IMR-90 (cell line): ENCODE measurements at regions not wholly inside any gene's neighbourhood (a gene's known extent, or its start where the extent isn't known, plus 50 kb on each side); places are given as distances from the start of the nearest gene placed in this dataset.

Experiments
- BHLHE40 ChIP-seq: fragments of 150-350 bp; IDR thresholded peaks from 2 replicates; pipeline ENCODE4 v1.6.1; 2016; ENCODE audit warnings: mild to moderate bottlenecking, low read depth, low read length
- CEBPB ChIP-seq: IDR thresholded peaks from 2 replicates; pipeline ENCODE4 v1.6.1; 2012; ENCODE audit warnings: low read depth, low read length, improper control_type of control experiment
- CTCF ChIP-seq: conservative IDR thresholded peaks from 2 replicates; pipeline ENCODE4 v1.5.1; 2012; ENCODE audit warnings: mild to moderate bottlenecking, low read depth, low read length, improper control_type of control experiment
- ELK1 ChIP-seq: fragments of 150-350 bp; IDR thresholded peaks from 2 replicates; pipeline ENCODE4 v1.6.1; 2016; ENCODE audit warnings: low read depth, mild to moderate bottlenecking, low read length, moderate library complexity, borderline replicate concordance
- MAFK ChIP-seq: IDR thresholded peaks from 2 replicates; pipeline ENCODE4 v1.6.1; 2012; ENCODE audit warnings: low read depth, low read length, improper control_type of control experiment
- MAZ ChIP-seq: IDR thresholded peaks from 2 replicates; pipeline ENCODE4 v1.6.1; 2012; ENCODE audit warnings: low read depth, mild to moderate bottlenecking, low read length, improper control_type of control experiment, moderate library complexity, borderline replicate concordance
- MXI1 ChIP-seq: IDR thresholded peaks from 2 replicates; pipeline ENCODE4 v1.6.1; 2012; ENCODE audit warnings: low read depth, mild to moderate bottlenecking, low read length, moderate library complexity, borderline replicate concordance
- POLR2A ChIP-seq: IDR thresholded peaks from 2 replicates; pipeline ENCODE4 v1.6.1; 2012; ENCODE audit warnings: mild to moderate bottlenecking, low read depth, low read length
- RAD21 ChIP-seq: IDR thresholded peaks from 2 replicates; pipeline ENCODE4 v1.6.1; 2012; ENCODE audit warnings: low read length, improper control_type of control experiment
- RFX5 ChIP-seq: IDR thresholded peaks from 2 replicates; pipeline ENCODE4 v1.8.0; 2012; ENCODE audit warnings: low read depth, mild to moderate bottlenecking, low read length, moderate library complexity
- SMC3 ChIP-seq: fragments of 150-350 bp; IDR thresholded peaks from 2 replicates; pipeline ENCODE4 v1.6.1; 2016; ENCODE audit warnings: low read depth, mild to moderate bottlenecking, antibody characterized with exemption, low read length, moderate library complexity
- USF2 ChIP-seq: fragments of 150-350 bp; IDR thresholded peaks from 2 replicates; pipeline ENCODE4 v1.6.1; 2017; ENCODE audit warnings: mild to moderate bottlenecking, antibody characterized with exemption, low read length, low read depth

- TF ChIP-seq CEBPB = no peak
- TF ChIP-seq CTCF = no peak
- TF ChIP-seq RAD21 = no peak
- no peak for TF ChIP-seq POLR2A
- no peak for TF ChIP-seq SMC3
- no peak for TF ChIP-seq MXI1
- no peak for TF ChIP-seq RFX5
- no peak for TF ChIP-seq USF2
- no peak for TF ChIP-seq BHLHE40
- TF ChIP-seq ELK1 = no peak
- TF ChIP-seq MAZ = no peak
- no peak for TF ChIP-seq MAFK
Measured at GRCh38 chr5:2329741-2330140, 421.7 kb downstream of the IRX2 start.
